Progenitor cell of endocrine pancreas (in vitro differentiated cells): ENCODE measurements at regions not wholly inside any gene's neighbourhood (a gene's known extent, or its start where the extent isn't known, plus 50 kb on each side); places are given as distances from the start of the nearest gene placed in this dataset.

ENCODE experiments used
- DNase-seq: peaks from one replicate; pipeline ENCODE4 v3.0.0; 2021; ENCODE audit warnings: low spot score; ENCODE audit not compliant: unreplicated experiment
- H3K27ac Mint-ChIP-seq: 2 replicates; pipeline ENCODE4 v1.8.0; 2021; ENCODE audit warnings: mild to moderate bottlenecking, moderate library complexity, mixed read lengths
- H3K27me3 Mint-ChIP-seq: 2 replicates; pipeline ENCODE4 v1.8.0; 2021; ENCODE audit warnings: mixed read lengths
- H3K36me3 Mint-ChIP-seq: 2 replicates; pipeline ENCODE4 v1.8.0; 2022; ENCODE audit warnings: mixed read lengths; ENCODE audit not compliant: insufficient read depth
- H3K4me1 Mint-ChIP-seq: 2 replicates; pipeline ENCODE4 v1.8.0; 2021; ENCODE audit warnings: low read depth, mixed read lengths
- H3K4me3 Mint-ChIP-seq: 2 replicates; pipeline ENCODE4 v1.8.0; 2021; ENCODE audit warnings: low read depth, mild to moderate bottlenecking, moderate library complexity, mixed read lengths
- H3K9me3 Mint-ChIP-seq: 2 replicates; pipeline ENCODE4 v1.8.0; 2021; ENCODE audit warnings: low read depth, mixed read lengths
- CTCF ChIP-seq: fragments of 200-600 bp; sonication (generic); IDR thresholded peaks from one replicate; pipeline ENCODE4 v1.5.0; 2021; ENCODE audit warnings: antibody characterized with exemption, mild to moderate bottlenecking; ENCODE audit not compliant: unreplicated experiment

GRCh38 chr3:139101396-139101795 is 56.7 kb upstream of the PRR23C start:
- no peak for DNase-seq
- H3K9me3 Mint-ChIP-seq: no peaks in the 10 kb centered on the region
- H3K27ac Mint-ChIP-seq: no peak overlapping the region
- peaks cover 5% of the 10 kb centered on the region for H3K4me1 Mint-ChIP-seq
- peaks cover 19% of the 10 kb centered on the region for H3K27me3 Mint-ChIP-seq
- TF ChIP-seq CTCF: no peak
- H3K36me3 Mint-ChIP-seq: no peaks in the 10 kb centered on the region
- H3K4me3 Mint-ChIP-seq: no peak overlapping the region

GRCh38 chr3:139103484-139103883 is 58.8 kb upstream of the PRR23C start:
- H3K36me3 Mint-ChIP-seq: no peaks in the 10 kb centered on the region
- peaks cover 10% of the 10 kb centered on the region for H3K27me3 Mint-ChIP-seq
- peaks cover 6% of the 10 kb centered on the region for H3K4me1 Mint-ChIP-seq
- H3K4me3 Mint-ChIP-seq: no peak overlapping the region
- no peak for DNase-seq
- H3K9me3 Mint-ChIP-seq: no peaks in the 10 kb centered on the region
- TF ChIP-seq CTCF: no peak
- H3K27ac Mint-ChIP-seq: no peak overlapping the region

- no peaks in the 10 kb centered on the region for H3K36me3 Mint-ChIP-seq
- H3K4me3 Mint-ChIP-seq: no peak overlapping the region
- H3K9me3 Mint-ChIP-seq: no peaks in the 10 kb centered on the region
- H3K27ac Mint-ChIP-seq: no peak overlapping the region
- peaks cover 10% of the 10 kb centered on the region for H3K27me3 Mint-ChIP-seq
- no peak for DNase-seq
- no peak for TF ChIP-seq CTCF
- peaks cover 6% of the 10 kb centered on the region for H3K4me1 Mint-ChIP-seq
Measured at GRCh38 chr3:139104062-139104461, 59.4 kb upstream of the PRR23C start.

GRCh38 chr3:139105154-139105702 is 60.5 kb upstream of the PRR23C start:
- peaks cover 6% of the 10 kb centered on the region for H3K4me1 Mint-ChIP-seq
- no peak for DNase-seq
- peaks cover 17% of the 10 kb centered on the region for H3K27me3 Mint-ChIP-seq
- no peaks in the 10 kb centered on the region for H3K9me3 Mint-ChIP-seq
- TF ChIP-seq CTCF: no peak
- no peak overlapping the region for H3K27ac Mint-ChIP-seq
- no peak overlapping the region for H3K4me3 Mint-ChIP-seq
- no peaks in the 10 kb centered on the region for H3K36me3 Mint-ChIP-seq

- TF ChIP-seq CTCF: no peak
- H3K36me3 Mint-ChIP-seq: no peaks in the 10 kb centered on the region
- no peak for DNase-seq
- H3K27ac Mint-ChIP-seq: no peak overlapping the region
- H3K4me3 Mint-ChIP-seq: no peak overlapping the region
- H3K9me3 Mint-ChIP-seq: no peaks in the 10 kb centered on the region
- peaks cover 6% of the 10 kb centered on the region for H3K4me1 Mint-ChIP-seq
- H3K27me3 Mint-ChIP-seq: peaks cover 27% of the 10 kb centered on the region
Measured at GRCh38 chr3:139106013-139106932, 61.6 kb upstream of the PRR23C start.
